NOMO-1 (cell line): ENCODE measurements at regions not wholly inside any gene's neighbourhood (a gene's known extent, or its start where the extent isn't known, plus 50 kb on each side); places are given as distances from the start of the nearest gene placed in this dataset.
"Not testable (repeated sequence)": the region's sequence is repeated elsewhere in the genome, so short reads cannot be mapped to it uniquely, and the experiment has no call there.

Experiments
- DNase-seq, 2 experiments: peaks; one replicate each; lab custom pipeline; 2025; ENCODE audit not compliant: unreplicated experiment in 2 of 2; lab: John Stamatoyannopoulos, UW

DNA sequence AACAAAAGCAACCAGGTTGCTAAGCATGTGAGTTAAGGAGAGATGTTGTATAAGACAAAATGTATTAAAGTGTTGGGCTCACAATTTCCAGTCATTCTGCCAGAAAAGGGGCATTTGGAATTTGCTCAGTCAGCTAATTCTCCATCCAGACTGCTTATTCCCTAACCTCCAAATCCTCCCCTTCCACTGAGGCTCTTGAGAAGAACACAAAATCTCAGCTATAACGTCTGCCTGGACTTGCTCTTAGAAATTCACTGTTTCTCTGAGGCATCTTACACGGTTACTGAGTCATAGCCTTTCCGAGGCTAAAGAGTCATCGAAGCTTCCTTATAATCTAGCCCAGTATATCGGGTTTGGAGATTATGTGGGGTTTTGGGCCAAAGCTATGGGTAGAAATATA, 548.2 kb upstream of the ADGRL4 start:
- DNase-seq = no peak

DNA sequence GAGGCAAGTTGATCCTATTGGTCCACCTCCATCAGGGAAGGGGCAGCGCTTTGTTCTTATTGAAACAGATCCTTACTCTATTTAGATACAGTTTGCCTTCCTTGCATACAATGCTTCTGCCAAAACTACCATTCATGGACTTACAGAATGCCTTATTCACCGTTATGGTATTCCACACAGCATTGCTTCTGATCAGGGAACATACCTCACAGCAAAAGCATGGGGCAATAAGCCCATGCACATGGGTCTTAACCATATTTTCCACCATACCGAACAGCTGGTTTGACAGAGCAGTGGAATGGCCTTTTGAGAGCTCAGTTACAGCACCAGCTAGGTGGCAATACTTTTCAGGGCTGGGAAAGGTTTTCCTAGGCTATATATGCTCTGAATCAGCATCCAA, 544.8 kb upstream of the ADGRL4 start:
- no peak for DNase-seq

DNA sequence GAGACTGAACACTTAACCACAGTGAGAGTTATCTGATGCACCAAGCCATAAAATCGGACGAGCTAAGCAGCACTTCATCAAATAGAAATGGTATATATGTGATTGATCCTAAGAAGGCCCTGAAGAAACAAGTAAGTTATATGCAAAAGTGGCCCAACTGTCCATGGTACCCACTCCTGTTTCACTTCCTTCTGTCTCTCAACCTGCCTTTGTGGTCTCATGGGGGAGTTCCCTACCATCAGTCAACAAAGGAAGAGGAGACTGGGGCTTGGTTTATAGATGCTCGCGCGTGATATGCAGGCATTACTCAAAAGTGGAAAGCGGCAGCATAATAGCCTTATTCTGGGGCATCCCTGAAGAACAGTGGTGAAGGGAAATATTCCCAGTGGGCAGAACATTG, 543.9 kb upstream of the ADGRL4 start:
- no peak for DNase-seq

- no peak for DNase-seq
Observed at GRCh38 chr1:79549201-79549600, 542.7 kb upstream of the ADGRL4 start.

DNA sequence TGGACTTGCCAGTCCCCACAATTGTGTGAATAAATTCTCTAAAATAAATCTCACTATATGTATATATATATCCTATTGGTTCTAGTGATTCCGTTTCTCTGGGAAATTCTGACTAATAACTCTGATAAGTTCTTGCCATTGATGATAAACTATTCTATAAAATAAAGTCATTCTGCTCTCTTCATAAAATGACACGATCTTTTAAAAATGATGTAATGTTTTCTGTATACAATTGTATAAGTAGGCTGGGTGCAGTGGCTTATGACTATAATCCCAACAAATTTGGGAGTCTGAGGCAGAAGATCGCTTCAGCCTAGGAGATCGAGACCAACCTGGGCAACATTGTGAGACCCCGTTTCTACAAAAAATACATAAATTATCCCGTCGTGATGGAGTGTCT, 541.0 kb upstream of the ADGRL4 start:
- DNase-seq = no peak

DNA sequence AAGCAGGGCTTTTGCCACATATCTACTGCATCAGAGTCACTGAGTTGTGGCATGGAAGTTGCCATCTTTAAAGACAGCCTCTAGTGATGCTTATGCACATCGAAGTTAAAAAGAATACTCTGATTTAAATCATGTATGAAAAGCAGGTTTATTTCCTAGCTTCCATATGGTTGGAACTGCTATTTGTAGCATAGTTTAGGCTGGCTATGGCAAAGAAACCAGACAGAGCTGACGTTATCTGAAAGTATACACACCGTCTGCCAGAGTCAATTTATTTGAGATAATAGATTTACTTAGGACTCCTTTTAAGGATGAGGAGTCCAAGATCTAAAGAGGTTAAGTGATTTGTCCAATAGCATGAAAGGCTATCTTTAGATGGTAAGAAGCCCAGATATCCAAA, 536.9 kb upstream of the ADGRL4 start:
- DNase-seq = no peak

DNA sequence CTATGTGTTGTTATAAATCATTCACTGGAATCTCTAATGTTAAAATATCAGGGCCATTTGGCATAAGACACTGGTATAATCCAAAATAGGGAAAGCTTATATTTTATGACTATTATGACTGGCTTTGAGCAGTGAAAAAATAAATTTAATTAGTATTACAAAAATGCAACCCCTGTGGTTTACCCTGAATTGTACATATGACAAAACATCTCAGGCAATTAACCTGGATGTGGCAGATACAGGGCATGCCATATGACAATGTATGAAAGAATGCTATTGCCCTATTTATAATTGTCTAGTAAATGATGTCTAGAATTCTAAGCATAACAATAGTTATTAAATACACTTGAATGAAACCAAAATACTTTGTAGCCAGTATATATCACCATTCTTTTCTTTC, 532.5 kb upstream of the ADGRL4 start:
- no peak for DNase-seq

- no peak for DNase-seq
Observed at GRCh38 chr1:79532555-79532954, 526.0 kb upstream of the ADGRL4 start.

GRCh38 chr1:79531790-79532189, 525.3 kb upstream of the ADGRL4 start:
- DNase-seq = no peak

- no peak for DNase-seq
Observed at GRCh38 chr1:79530476-79530875, 523.9 kb upstream of the ADGRL4 start.

- no peak for DNase-seq
Observed at GRCh38 chr1:79530055-79530454, 523.5 kb upstream of the ADGRL4 start.

- DNase-seq = no peak
Observed at GRCh38 chr1:79524126-79524525, 517.6 kb upstream of the ADGRL4 start.

DNA sequence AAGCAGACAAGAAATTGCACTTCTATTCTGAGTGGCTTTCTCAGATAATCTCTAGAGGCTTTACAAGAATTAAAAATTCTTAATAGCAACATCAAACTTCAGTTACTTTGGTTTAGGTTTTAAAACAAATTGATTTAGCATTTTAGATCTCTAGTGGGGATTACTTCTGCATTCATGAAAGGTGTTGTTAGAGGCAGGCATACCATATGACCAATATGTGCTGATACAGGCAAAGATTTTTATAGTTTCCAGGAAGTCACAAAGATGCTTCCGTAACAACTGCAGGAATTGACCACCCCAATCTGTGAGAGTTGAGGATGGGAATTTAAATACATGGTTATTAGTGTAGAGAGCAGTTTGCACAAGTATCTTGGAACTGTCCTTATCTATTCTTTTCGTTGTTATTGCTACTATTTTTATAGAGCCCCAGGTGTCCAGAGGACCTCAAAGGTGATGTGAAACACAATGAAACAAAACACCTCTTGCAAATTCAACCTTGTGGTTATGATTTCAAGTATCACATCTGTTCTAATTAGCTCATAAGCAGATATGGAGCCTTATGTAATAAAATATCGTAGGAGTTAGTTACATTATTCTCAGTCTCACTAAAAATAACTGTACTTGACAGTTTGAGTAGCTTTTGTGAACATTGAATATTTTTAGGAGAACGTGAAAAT, 512.7 kb upstream of the ADGRL4 start:
- DNase-seq = no peak

DNA sequence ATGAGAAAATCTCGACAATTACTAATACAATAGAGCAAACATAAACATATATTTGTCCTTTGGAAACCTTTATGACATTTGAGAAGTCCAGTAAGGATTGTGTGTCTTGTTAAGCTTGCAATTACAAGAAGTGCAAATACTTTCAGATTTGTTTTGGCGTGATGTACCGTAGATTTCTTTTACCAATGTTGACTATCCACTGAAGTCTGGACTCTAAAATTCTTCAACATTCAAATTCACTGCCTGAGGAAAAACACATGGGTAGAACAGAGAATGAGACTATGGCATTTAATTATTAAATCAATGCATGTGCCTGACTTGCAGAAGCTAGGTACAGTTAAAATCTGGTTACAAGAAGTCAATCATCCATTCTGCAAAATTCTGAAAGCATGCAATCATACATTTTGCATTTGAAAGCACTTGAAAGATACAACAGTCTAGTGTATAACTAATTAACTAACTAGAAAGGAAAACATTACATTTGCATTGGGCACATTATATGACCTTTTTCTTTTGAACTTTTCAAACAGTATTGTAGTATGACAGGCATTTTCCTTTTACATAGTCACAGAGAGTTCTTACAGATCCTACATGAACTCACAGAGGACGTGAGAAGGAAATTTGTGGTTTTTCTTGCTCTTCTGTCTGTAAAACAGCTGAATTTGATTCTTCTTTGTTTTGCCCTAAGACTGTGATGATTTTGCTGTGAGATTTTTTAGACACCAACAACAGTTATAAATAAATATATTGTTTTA, 511.1 kb upstream of the ADGRL4 start:
- no peak for DNase-seq

DNA sequence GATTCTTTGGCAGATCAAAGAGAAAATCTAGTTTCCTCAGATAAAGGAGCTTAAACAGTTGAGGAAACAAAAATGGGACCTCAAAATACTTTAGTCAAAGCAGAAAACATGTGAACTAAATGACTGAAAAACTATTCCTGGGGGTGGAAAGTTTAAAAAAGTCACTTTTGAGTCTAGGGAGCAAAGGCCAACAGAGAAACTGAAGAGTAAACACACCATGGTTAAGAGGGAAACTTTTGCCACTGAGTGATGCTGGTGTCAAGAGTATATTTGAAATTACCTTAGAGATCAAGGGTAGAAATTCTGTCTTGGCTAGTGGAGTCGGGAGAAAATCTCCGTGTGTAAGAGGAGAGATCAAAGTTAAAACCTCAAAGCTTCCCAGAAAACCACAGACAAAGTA, 501.2 kb upstream of the ADGRL4 start:
- no peak for DNase-seq

GRCh38 chr1:79501153-79501552, 494.6 kb upstream of the ADGRL4 start:
- no peak for DNase-seq

GRCh38 chr1:79499541-79499940, 493.0 kb upstream of the ADGRL4 start:
- no peak for DNase-seq

- peak; percentile 1 to 27 for DNase-seq
Observed at GRCh38 chr1:79497193-79497773, 490.8 kb upstream of the ADGRL4 start.

GRCh38 chr1:79496129-79496528, 489.6 kb upstream of the ADGRL4 start:
- DNase-seq = no peak

GRCh38 chr1:79493702-79494101, 487.2 kb upstream of the ADGRL4 start:
- not testable (repeated sequence) for DNase-seq

- DNase-seq = not testable (repeated sequence)
Observed at GRCh38 chr1:79488572-79489121, 482.1 kb upstream of the ADGRL4 start.
